ENCODE measurements at regions not wholly inside any gene's neighbourhood (a gene's known extent, or its start where the extent isn't known, plus 50 kb on each side); places are given as distances from the start of the nearest gene placed in this dataset.
"Not testable (repeated sequence)": the region's sequence is repeated elsewhere in the genome, so short reads cannot be mapped to it uniquely, and the experiment has no call there.

- Histone ChIP-seq H3K4me1 (no peaks in the 10 kb centered on the region), H3K36me3 (no peaks in the 10 kb centered on the region), H3K9me3 (no peaks in the 10 kb centered on the region), H3K4me3 (no peak overlapping the region), H3K27me3 (ENCODE audit: low read depth) (no peaks in the 10 kb centered on the region), H3K27ac (no peak overlapping the region)
- TF ChIP-seq CTCF (IDR thresholded peaks at IDR 0.05), result no peak
- DNase-seq (no peak), ATAC-seq (no peak)
- intact Hi-C loops (cut with DNase I), result no loop called here
These were observed 231.4 kb downstream of the NR2F1-AS1 start for GRCh38 chr5:93349613-93350012.

GRCh38 chr5:93348231-93348630 lies 232.8 kb downstream of the NR2F1-AS1 start:
- Histone ChIP-seq H3K27me3 (ENCODE audit: low read depth) (no peaks in the 10 kb centered on the region), H3K4me1 (no peaks in the 10 kb centered on the region), H3K4me3 (no peak overlapping the region), H3K36me3 (no peaks in the 10 kb centered on the region), H3K9me3 (no peaks in the 10 kb centered on the region), H3K27ac (no peak overlapping the region)
- TF ChIP-seq CTCF (IDR thresholded peaks at IDR 0.05), result no peak
- DNase-seq (no peak), ATAC-seq (no peak)
- intact Hi-C loops (cut with DNase I), result no loop called here

GRCh38 chr5:93346850-93347249 lies 234.2 kb downstream of the NR2F1-AS1 start:
- intact Hi-C loops (cut with DNase I); H3K9me3 ChIP-seq; DNase-seq; H3K4me1 ChIP-seq; H3K4me3 ChIP-seq; H3K27me3 ChIP-seq (ENCODE audit: low read depth); ATAC-seq; H3K27ac ChIP-seq; H3K36me3 ChIP-seq: not testable (repeated sequence)

- no peak for TF ChIP-seq CTCF (IDR thresholded peaks at IDR 0.05)
- intact Hi-C loops (cut with DNase I), result no loop called here
- Histone ChIP-seq H3K27ac (no peak overlapping the region), H3K4me1 (no peaks in the 10 kb centered on the region), H3K27me3 (ENCODE audit: low read depth) (no peaks in the 10 kb centered on the region), H3K4me3 (no peak overlapping the region), H3K9me3 (no peaks in the 10 kb centered on the region), H3K36me3 (no peaks in the 10 kb centered on the region)
- ATAC-seq, result no peak
- DNase-seq, result no peak
These were observed 234.7 kb downstream of the NR2F1-AS1 start for GRCh38 chr5:93346301-93346700.

GRCh38 chr5:93343570-93343969 lies 237.4 kb downstream of the NR2F1-AS1 start:
- DNase-seq (no peak), ATAC-seq (no peak)
- H3K27me3 ChIP-seq (ENCODE audit: low read depth), result no peaks in the 10 kb centered on the region
- H3K9me3 ChIP-seq, result no peaks in the 10 kb centered on the region
- H3K27ac ChIP-seq, result no peak overlapping the region
- intact Hi-C loops (cut with DNase I), result no loop called here
- no peaks in the 10 kb centered on the region for H3K36me3 ChIP-seq
- no peaks in the 10 kb centered on the region for H3K4me1 ChIP-seq
- no peak for TF ChIP-seq CTCF (IDR thresholded peaks at IDR 0.05)
- no peak overlapping the region for H3K4me3 ChIP-seq

- H3K4me1 ChIP-seq, result no peaks in the 10 kb centered on the region
- no peak overlapping the region for H3K4me3 ChIP-seq
- H3K27ac ChIP-seq, result no peak overlapping the region
- no peaks in the 10 kb centered on the region for H3K36me3 ChIP-seq
- H3K9me3 ChIP-seq, result no peaks in the 10 kb centered on the region
- no peaks in the 10 kb centered on the region for H3K27me3 ChIP-seq (ENCODE audit: low read depth)
- DNase-seq (no peak), ATAC-seq (no peak)
- no peak for TF ChIP-seq CTCF (IDR thresholded peaks at IDR 0.05)
- intact Hi-C loops (cut with DNase I), result no loop called here
These were observed 238.4 kb downstream of the NR2F1-AS1 start for GRCh38 chr5:93342563-93343061.

Data from lower lobe of right lung (tissue), 2 donors.